Naive thymus-derived CD4-positive, alpha-beta T cell (primary cell): ENCODE measurements at regions not wholly inside any gene's neighbourhood (a gene's known extent, or its start where the extent isn't known, plus 50 kb on each side); places are given as distances from the start of the nearest gene placed in this dataset.
A peak's percentile ranks its signal among the peaks of the same experiment; 100 is the strongest.

Source experiments
- ATAC-seq: fragments of 150-1000 bp; cut with Tn5 transposase; 2 replicates; pipeline ENCODE4 v1.10.0; 2021; ENCODE audit warnings: mild to moderate bottlenecking, moderate library complexity
- CTCF ChIA-PET: fragments of 350-600 bp; sonication (Branson Sonifier 250); formaldehyde crosslinking; loops from one replicate; lab custom pipeline; 2021; ENCODE audit warnings: antibody characterized with exemption; lab: Charles Lee
- POLR2A ChIA-PET: fragments of 350-600 bp; sonication (Branson Sonifier 250); formaldehyde crosslinking; loops from one replicate; lab custom pipeline; 2021; ENCODE audit warnings: antibody characterized with exemption, inconsistent platforms; lab: Charles Lee
- DNase-seq, 9 donors: peaks; one replicate each; pipeline versions ENCODE4 v3.0.0 to v3.0.0-alpha.2; 2020 to 2022; ENCODE audit warnings: mixed read lengths in 1 of 9
- H3K27ac ChIP-seq: one replicate; pipeline ENCODE4 v1.7.0; 2013; ENCODE audit warnings: mild to moderate bottlenecking, low read depth, low read length, moderate library complexity
- H3K27me3 ChIP-seq, 2 donors: one replicate each; pipeline ENCODE4 v1.7.0; 2013; ENCODE audit warnings: low read length in 2 of 2, mild to moderate bottlenecking in 2 of 2, moderate library complexity in 2 of 2; ENCODE audit not compliant: control insufficient read depth in 2 of 2, insufficient read depth in 2 of 2
- H3K36me3 ChIP-seq, 3 experiments: 1 replicate in 2 of 3; 2 replicates in 1 of 3; pipeline ENCODE4 v1.7.0; 2013; ENCODE audit warnings: low read length in 3 of 3, mild to moderate bottlenecking in 3 of 3, moderate library complexity in 1 of 3; ENCODE audit not compliant: insufficient read depth in 3 of 3, control insufficient read depth in 2 of 3
- H3K4me1 ChIP-seq, 2 donors: one replicate each; pipeline ENCODE4 v1.7.0; 2013; ENCODE audit warnings: low read length in 2 of 2, mild to moderate bottlenecking in 2 of 2, moderate library complexity in 1 of 2; ENCODE audit not compliant: control insufficient read depth in 2 of 2, insufficient read depth in 2 of 2
- H3K4me3 ChIP-seq: 2 replicates; pipeline ENCODE4 v1.7.0; 2013; ENCODE audit warnings: mild to moderate bottlenecking, low read length
- H3K9me3 ChIP-seq, 3 experiments: 1 replicate in 2 of 3; 2 replicates in 1 of 3; pipeline ENCODE4 v1.7.0; 2013; ENCODE audit warnings: low read length in 3 of 3; ENCODE audit not compliant: control insufficient read depth in 2 of 3
- H3K27ac Mint-ChIP-seq, 9 donors: one replicate each; pipeline ENCODE4 v1.8.0; 2020 to 2022; ENCODE audit warnings: mixed read lengths in 9 of 9, mild to moderate bottlenecking in 8 of 9, moderate library complexity in 5 of 9, inconsistent platforms in 2 of 9
- H3K27me3 Mint-ChIP-seq, 5 donors: one replicate each; pipeline ENCODE4 v1.8.0; 2021 to 2022; ENCODE audit warnings: mixed read lengths in 5 of 5, mild to moderate bottlenecking in 1 of 5
- H3K36me3 Mint-ChIP-seq, 5 donors: one replicate each; pipeline ENCODE4 v1.8.0; 2020 to 2022; ENCODE audit warnings: mixed read lengths in 5 of 5, mild to moderate bottlenecking in 3 of 5, inconsistent platforms in 1 of 5
- H3K4me1 Mint-ChIP-seq, 7 donors: one replicate each; pipeline ENCODE4 v1.8.0; 2020 to 2022; ENCODE audit warnings: mixed read lengths in 7 of 7, mild to moderate bottlenecking in 3 of 7, inconsistent platforms in 1 of 7
- H3K4me3 Mint-ChIP-seq, 10 donors: one replicate each; pipeline ENCODE4 v1.8.0; 2020 to 2022; ENCODE audit warnings: mild to moderate bottlenecking in 10 of 10, mixed read lengths in 10 of 10, moderate library complexity in 6 of 10, inconsistent platforms in 2 of 10
- H3K9me3 Mint-ChIP-seq, 11 donors: one replicate each; pipeline ENCODE4 v1.8.0; 2020 to 2022; ENCODE audit warnings: mixed read lengths in 11 of 11, mild to moderate bottlenecking in 4 of 11, inconsistent platforms in 1 of 11, moderate library complexity in 1 of 11
- intact Hi-C, 2 donors: fragments of 100-400 bp; cut with micrococcal nuclease; formaldehyde crosslinking; loops; one replicate each; pipeline ENCODE4 v1.15.1; 2023

DNA sequence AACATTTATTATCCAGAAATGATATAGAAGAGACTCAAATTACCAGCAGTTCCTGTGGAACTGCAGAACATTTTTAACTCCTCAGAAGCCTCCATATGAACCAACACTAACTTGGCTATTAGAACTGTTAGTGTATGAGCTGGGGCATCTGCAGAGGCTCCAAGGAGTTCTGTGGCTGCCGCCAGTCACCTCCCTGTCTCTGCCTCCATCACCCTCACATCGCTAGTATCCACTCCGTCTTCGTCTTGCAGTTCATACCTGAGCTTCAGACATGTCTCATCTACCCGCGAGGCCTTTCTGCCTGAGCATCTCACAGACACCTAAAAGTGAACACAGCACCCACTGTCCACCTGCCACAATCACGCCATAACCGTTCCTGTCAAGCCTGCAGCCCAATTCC is 89.5 kb upstream of the CST7 start:
- peaks cover 0 to 44% (median 12%) of the 10 kb centered on the region in 5 donors for H3K27me3 Mint-ChIP-seq
- CTCF ChIA-PET: no interaction called here

DNA sequence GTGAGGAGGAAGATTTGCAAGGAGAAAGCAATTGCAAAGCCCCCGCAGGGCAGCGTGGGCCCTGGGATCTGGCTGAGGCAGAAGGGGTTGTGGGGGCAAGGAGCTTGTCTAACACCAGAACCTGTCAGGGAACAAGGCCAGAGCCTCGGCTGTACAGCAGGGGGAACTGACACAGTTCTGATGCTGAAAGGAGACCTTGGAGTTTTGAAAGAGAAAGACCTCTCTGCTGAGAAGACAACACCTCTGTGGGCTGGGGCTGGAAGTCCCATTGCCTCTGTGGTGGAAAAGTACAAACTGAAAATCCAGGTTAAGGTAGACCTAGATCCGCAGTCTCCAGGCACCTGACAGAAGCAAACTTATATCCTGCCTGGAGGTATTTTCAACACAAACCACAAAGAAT is 86.9 kb upstream of the CST7 start:
- intact Hi-C loops: no loop called here
- Mint-ChIP-seq H3K27ac (no peak overlapping the region), H3K9me3 (peaks cover 10 to 40% (median 16%) of the 10 kb centered on the region in 11 donors), H3K27me3 (peaks cover 0 to 38% (median 12%) of the 10 kb centered on the region in 5 donors), H3K4me1 (peaks cover 6 to 21% (median 11%) of the 10 kb centered on the region in 7 donors), H3K4me3 (no peak overlapping the region), H3K36me3 (peaks cover 0 to 19% (median 4%) of the 10 kb centered on the region in 5 donors)
- Histone ChIP-seq H3K4me1 (no peaks in the 10 kb centered on the region), H3K27ac (no peak overlapping the region), H3K4me3 (no peak overlapping the region), H3K36me3 (no peaks in the 10 kb centered on the region), H3K9me3 (peaks cover 0 to 20% (median 0%) of the 10 kb centered on the region in 3 experiments), H3K27me3 (no peaks in the 10 kb centered on the region)
- ChIA-PET CTCF (no interaction called here), POLR2A (no interaction called here)
- ATAC-seq (no peak), DNase-seq (no peak)

More for the DNA sequence above, 89.5 kb upstream of the CST7 start:
- no peak overlapping the region for H3K27ac ChIP-seq
- no peaks in the 10 kb centered on the region for H3K27me3 ChIP-seq
- Mint-ChIP-seq H3K36me3 (peaks cover 0 to 12% (median 4%) of the 10 kb centered on the region in 5 donors), H3K27ac (peak overlapping the region in 1 of 9 donors; percentile 33), H3K9me3 (peaks cover 0 to 46% (median 15%) of the 10 kb centered on the region in 11 donors), H3K4me1 (peaks cover 6 to 21% (median 15%) of the 10 kb centered on the region in 7 donors), H3K4me3 (no peak overlapping the region)
- POLR2A ChIA-PET: no interaction called here
- H3K4me1 ChIP-seq: no peaks in the 10 kb centered on the region
- no peaks in the 10 kb centered on the region for H3K36me3 ChIP-seq
- DNase-seq (no peak), ATAC-seq (no peak)
- no peak overlapping the region for H3K4me3 ChIP-seq
- intact Hi-C loops: no loop called here
- H3K9me3 ChIP-seq: peaks cover 0 to 7% (median 0%) of the 10 kb centered on the region in 3 experiments

DNA sequence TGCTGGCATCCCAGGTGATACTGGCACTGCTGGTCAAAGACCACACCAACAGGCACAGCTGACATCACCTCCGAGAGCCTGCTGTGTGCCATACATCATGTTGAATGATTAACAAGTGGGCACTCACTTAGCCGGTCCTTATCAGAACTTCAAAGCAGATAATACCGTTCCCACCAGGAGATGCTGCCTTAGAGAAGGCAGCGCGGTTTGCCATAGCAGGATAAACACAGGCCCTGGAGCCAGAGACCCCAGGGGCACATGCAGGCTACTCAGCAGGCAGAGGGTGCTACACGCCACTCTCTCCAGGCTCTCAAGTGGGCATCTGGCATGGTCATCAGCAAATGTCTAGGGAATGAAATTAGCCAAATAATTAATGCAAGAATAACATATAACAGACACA is 86.5 kb upstream of the CST7 start:
- intact Hi-C loops: no loop called here
- Mint-ChIP-seq H3K36me3 (peaks cover 0 to 19% (median 4%) of the 10 kb centered on the region in 5 donors), H3K27me3 (peaks cover 0 to 34% (median 12%) of the 10 kb centered on the region in 5 donors), H3K4me1 (peaks cover 6 to 21% (median 11%) of the 10 kb centered on the region in 7 donors), H3K9me3 (peaks cover 9 to 37% (median 16%) of the 10 kb centered on the region in 11 donors), H3K27ac (no peak overlapping the region), H3K4me3 (no peak overlapping the region)
- DNase-seq: no peak
- H3K27me3 ChIP-seq: no peaks in the 10 kb centered on the region
- no peak overlapping the region for H3K27ac ChIP-seq
- no peaks in the 10 kb centered on the region for H3K4me1 ChIP-seq
- H3K4me3 ChIP-seq: no peak overlapping the region
- no peak for ATAC-seq
- H3K36me3 ChIP-seq: no peaks in the 10 kb centered on the region
- CTCF ChIA-PET: no interaction called here
- peaks cover 0 to 20% (median 0%) of the 10 kb centered on the region in 3 experiments for H3K9me3 ChIP-seq
- POLR2A ChIA-PET: no interaction called here

DNA sequence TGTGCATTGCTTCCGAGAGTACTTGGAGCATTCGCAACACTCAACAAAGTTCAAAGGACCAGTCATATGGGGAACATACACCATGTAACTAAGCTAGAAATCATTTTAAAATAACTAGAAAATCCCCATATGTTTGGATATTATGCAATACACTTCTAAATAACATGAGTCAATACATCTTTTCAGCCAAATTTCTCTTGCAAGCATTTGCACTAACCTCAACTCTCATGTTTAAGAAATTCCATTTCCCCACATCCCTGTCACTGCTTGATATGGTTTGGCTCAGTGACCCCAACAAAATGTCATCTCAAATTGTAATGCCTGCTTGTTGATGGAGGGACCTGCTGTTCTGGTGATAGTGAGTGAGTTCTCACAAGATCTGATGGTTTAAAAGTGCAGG is 85.7 kb upstream of the CST7 start:
- Histone ChIP-seq H3K27me3 (no peaks in the 10 kb centered on the region), H3K27ac (no peak overlapping the region), H3K4me1 (no peaks in the 10 kb centered on the region), H3K4me3 (no peak overlapping the region), H3K9me3 (peaks cover 0 to 20% (median 0%) of the 10 kb centered on the region in 3 experiments), H3K36me3 (no peaks in the 10 kb centered on the region)
- no peak for DNase-seq
- intact Hi-C loops: no loop called here
- Mint-ChIP-seq H3K36me3 (peaks cover 0 to 19% (median 4%) of the 10 kb centered on the region in 5 donors), H3K27me3 (peaks cover 0 to 28% (median 12%) of the 10 kb centered on the region in 5 donors), H3K9me3 (peaks cover 4 to 32% (median 16%) of the 10 kb centered on the region in 11 donors), H3K4me1 (peaks cover 3 to 16% (median 7%) of the 10 kb centered on the region in 7 donors), H3K27ac (no peak overlapping the region), H3K4me3 (no peak overlapping the region)
- ATAC-seq: no peak
- ChIA-PET CTCF (no interaction called here), POLR2A (interaction anchor here (1.1 kb wide), 1 partner anchor 19 kb away, joined by 3 read pairs; no protein-coding TSS in a partner anchor)

DNA sequence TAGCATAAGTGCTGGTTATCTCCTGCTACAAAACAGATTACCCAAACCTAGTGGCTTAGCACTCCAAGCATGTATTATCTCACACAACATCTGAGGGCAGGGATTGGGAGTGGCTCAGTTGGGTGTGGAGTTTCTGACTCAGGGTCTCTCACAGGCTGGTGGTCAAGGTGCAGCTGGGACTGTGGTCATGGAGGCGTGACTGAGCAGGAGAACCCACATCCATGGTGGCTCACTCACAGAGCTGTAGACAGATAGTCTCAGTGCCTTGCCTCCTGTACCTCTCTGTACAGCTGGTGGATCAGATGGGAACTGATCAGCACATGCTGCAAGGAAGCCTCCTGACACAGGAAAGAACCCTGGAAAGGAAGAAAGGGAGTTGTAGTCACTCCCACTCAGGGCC is 83.1 kb upstream of the CST7 start:
- peaks cover 0 to 20% (median 0%) of the 10 kb centered on the region in 3 experiments for H3K9me3 ChIP-seq
- intact Hi-C loops: no loop called here
- H3K36me3 ChIP-seq: no peaks in the 10 kb centered on the region
- H3K4me3 ChIP-seq: no peak overlapping the region
- no peaks in the 10 kb centered on the region for H3K27me3 ChIP-seq
- H3K4me1 ChIP-seq: no peaks in the 10 kb centered on the region
- no peak overlapping the region for H3K27ac Mint-ChIP-seq
- no peak overlapping the region for H3K27ac ChIP-seq
- ChIA-PET POLR2A (no interaction called here), CTCF (no interaction called here)
- ATAC-seq: no peak
- peaks cover 0 to 11% (median 0%) of the 10 kb centered on the region in 5 donors for H3K36me3 Mint-ChIP-seq
- H3K9me3 Mint-ChIP-seq: peaks cover 4 to 28% (median 12%) of the 10 kb centered on the region in 11 donors
- no peak overlapping the region for H3K4me3 Mint-ChIP-seq
- DNase-seq: no peak
- peaks cover 0 to 17% (median 3%) of the 10 kb centered on the region in 5 donors for H3K27me3 Mint-ChIP-seq
- H3K4me1 Mint-ChIP-seq: no peaks in the 10 kb centered on the region

DNA sequence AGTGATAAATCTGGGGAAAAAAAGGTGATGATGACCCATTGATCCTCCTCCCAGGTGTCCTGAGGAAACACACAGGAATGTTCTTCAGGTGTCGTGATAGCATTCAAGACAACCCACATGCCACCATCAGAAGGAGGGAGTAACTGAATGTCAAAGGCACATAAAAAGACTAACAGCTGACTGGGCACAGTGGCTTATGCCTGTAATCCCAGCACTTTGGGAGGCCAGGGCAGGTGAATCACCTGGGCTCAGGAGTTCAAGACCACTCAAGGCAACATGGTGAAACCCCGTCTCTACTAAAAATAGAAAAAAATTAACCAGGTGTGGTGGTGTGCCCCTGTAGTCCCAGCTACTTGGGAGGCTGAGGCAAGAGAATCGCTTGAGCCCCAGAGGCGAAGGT is 82.3 kb upstream of the CST7 start:
- Histone ChIP-seq H3K4me1 (no peaks in the 10 kb centered on the region), H3K4me3 (no peak overlapping the region), H3K9me3 (peaks cover 0 to 20% (median 0%) of the 10 kb centered on the region in 3 experiments), H3K27me3 (no peaks in the 10 kb centered on the region), H3K36me3 (no peaks in the 10 kb centered on the region), H3K27ac (no peak overlapping the region)
- ATAC-seq (no peak), DNase-seq (no peak)
- H3K27ac Mint-ChIP-seq: no peak overlapping the region
- no peaks in the 10 kb centered on the region for H3K4me1 Mint-ChIP-seq
- peaks cover 0 to 11% (median 0%) of the 10 kb centered on the region in 5 donors for H3K36me3 Mint-ChIP-seq
- H3K4me3 Mint-ChIP-seq: no peak overlapping the region
- POLR2A ChIA-PET: no interaction called here
- peaks cover 0 to 22% (median 4%) of the 10 kb centered on the region in 5 donors for H3K27me3 Mint-ChIP-seq
- peaks cover 4 to 28% (median 12%) of the 10 kb centered on the region in 11 donors for H3K9me3 Mint-ChIP-seq
- intact Hi-C loops: no loop called here
- CTCF ChIA-PET: no interaction called here

DNA sequence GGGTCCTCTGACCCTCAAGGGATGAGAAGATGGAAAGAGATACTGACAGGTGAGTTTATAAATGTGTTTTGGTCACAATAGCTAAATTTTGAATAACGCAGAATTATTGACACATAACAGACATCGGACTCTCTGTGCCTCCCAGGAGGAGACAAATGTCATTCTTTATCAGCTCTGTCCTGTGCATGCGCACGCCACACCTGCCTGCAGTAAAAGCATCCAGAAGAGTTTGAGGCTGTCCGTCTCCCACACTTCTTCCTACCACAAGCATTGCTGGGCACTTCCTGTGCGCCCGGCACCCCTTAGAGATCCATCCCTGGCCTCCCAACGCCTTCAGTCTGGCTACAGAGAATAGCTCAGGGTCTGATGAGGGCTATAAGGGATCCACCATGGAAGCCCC is 81.5 kb upstream of the CST7 start:
- H3K4me3 ChIP-seq: no peak overlapping the region
- Mint-ChIP-seq H3K4me1 (no peaks in the 10 kb centered on the region), H3K4me3 (no peak overlapping the region), H3K27ac (no peak overlapping the region), H3K27me3 (peaks cover 0 to 22% (median 9%) of the 10 kb centered on the region in 5 donors), H3K36me3 (peaks cover 0 to 11% (median 0%) of the 10 kb centered on the region in 5 donors), H3K9me3 (peaks cover 4 to 28% (median 12%) of the 10 kb centered on the region in 11 donors)
- no peaks in the 10 kb centered on the region for H3K36me3 ChIP-seq
- no peaks in the 10 kb centered on the region for H3K4me1 ChIP-seq
- H3K27ac ChIP-seq: no peak overlapping the region
- ChIA-PET POLR2A (no interaction called here), CTCF (no interaction called here)
- DNase-seq: no peak
- intact Hi-C loops: no loop called here
- no peaks in the 10 kb centered on the region for H3K27me3 ChIP-seq
- H3K9me3 ChIP-seq: peaks cover 0 to 20% (median 0%) of the 10 kb centered on the region in 3 experiments
- no peak for ATAC-seq
